ENCODE measurements at regions not wholly inside any gene's neighbourhood (a gene's known extent, or its start where the extent isn't known, plus 50 kb on each side); places are given as distances from the start of the nearest gene placed in this dataset.

GRCh38 chr10:44742248-44742647, 168.9 kb upstream of the TMEM72 start:
- no peaks in the 10 kb centered on the region for H3K4me1 ChIP-seq (ENCODE audit: control insufficient read depth, extremely low read depth, insufficient read depth, low read length)
- H2AFZ ChIP-seq (ENCODE audit: low read length), result no peak overlapping the region
- DNase-seq (ENCODE audit: low read depth in 2 of 2), result peak in 1 of 2 donors; percentile 74
- no peak overlapping the region for H3K4me2 ChIP-seq (ENCODE audit: extremely low read depth, insufficient read depth, low read length)
- H3K4me3 ChIP-seq (replicated peaks in 1 of 4; ENCODE audit: control extremely low read depth in 1 of 4, insufficient read depth in 1 of 4, low read depth in 3 of 4, low read length in 4 of 4), result no peak overlapping the region
- no peaks in the 10 kb centered on the region for H3K36me3 ChIP-seq (ENCODE audit: control insufficient read depth, insufficient read depth, low read length)
- no peaks in the 10 kb centered on the region for H3K79me2 ChIP-seq (ENCODE audit: control insufficient read depth, insufficient read depth, low read length)
- no peaks in the 10 kb centered on the region for H3K9me3 ChIP-seq (ENCODE audit: control insufficient read depth, insufficient read depth, low read depth, low read length)
- H3K9ac ChIP-seq (ENCODE audit: insufficient read depth, low read length), result no peak overlapping the region
- no peaks in the 10 kb centered on the region for H3K27me3 ChIP-seq (ENCODE audit: control insufficient read depth, insufficient read depth, low read length)
- TF ChIP-seq, protein P1, sequence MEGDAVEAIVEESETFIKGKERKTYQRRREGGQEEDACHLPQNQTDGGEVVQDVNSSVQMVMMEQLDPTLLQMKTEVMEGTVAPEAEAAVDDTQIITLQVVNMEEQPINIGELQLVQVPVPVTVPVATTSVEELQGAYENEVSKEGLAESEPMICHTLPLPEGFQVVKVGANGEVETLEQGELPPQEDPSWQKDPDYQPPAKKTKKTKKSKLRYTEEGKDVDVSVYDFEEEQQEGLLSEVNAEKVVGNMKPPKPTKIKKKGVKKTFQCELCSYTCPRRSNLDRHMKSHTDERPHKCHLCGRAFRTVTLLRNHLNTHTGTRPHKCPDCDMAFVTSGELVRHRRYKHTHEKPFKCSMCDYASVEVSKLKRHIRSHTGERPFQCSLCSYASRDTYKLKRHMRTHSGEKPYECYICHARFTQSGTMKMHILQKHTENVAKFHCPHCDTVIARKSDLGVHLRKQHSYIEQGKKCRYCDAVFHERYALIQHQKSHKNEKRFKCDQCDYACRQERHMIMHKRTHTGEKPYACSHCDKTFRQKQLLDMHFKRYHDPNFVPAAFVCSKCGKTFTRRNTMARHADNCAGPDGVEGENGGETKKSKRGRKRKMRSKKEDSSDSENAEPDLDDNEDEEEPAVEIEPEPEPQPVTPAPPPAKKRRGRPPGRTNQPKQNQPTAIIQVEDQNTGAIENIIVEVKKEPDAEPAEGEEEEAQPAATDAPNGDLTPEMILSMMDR (conservative IDR thresholded peaks at IDR 0.05 in 1 of 2, IDR thresholded peaks at IDR 0.05 in 1 of 2; ENCODE audit: low read depth in 1 of 2, low read length in 2 of 2), result no peak
- TF ChIP-seq EZH2 (IDR thresholded peaks at IDR 0.05; ENCODE audit: low read length, missing control alignments), result no peak
- H4K20me1 ChIP-seq (ENCODE audit: control insufficient read depth, extremely low read depth, insufficient read depth, low read length), result no peaks in the 10 kb centered on the region
- H3K27ac ChIP-seq (ENCODE audit: insufficient read depth, low read length), result no peak overlapping the region

- no peak for DNase-seq (ENCODE audit: low read depth in 2 of 2)
- Histone ChIP-seq H3K79me2 (ENCODE audit: control insufficient read depth, insufficient read depth, low read length) (no peaks in the 10 kb centered on the region), H2AFZ (ENCODE audit: low read length) (no peak overlapping the region), H3K9me3 (ENCODE audit: control insufficient read depth, insufficient read depth, low read depth, low read length) (no peaks in the 10 kb centered on the region), H3K27ac (ENCODE audit: insufficient read depth, low read length) (no peak overlapping the region), H3K4me3 (replicated peaks in 1 of 4; ENCODE audit: control extremely low read depth in 1 of 4, insufficient read depth in 1 of 4, low read depth in 3 of 4, low read length in 4 of 4) (no peak overlapping the region), H3K4me1 (ENCODE audit: control insufficient read depth, extremely low read depth, insufficient read depth, low read length) (no peaks in the 10 kb centered on the region), H4K20me1 (ENCODE audit: control insufficient read depth, extremely low read depth, insufficient read depth, low read length) (no peaks in the 10 kb centered on the region), H3K36me3 (ENCODE audit: control insufficient read depth, insufficient read depth, low read length) (no peaks in the 10 kb centered on the region), H3K27me3 (ENCODE audit: control insufficient read depth, insufficient read depth, low read length) (no peaks in the 10 kb centered on the region), H3K4me2 (ENCODE audit: extremely low read depth, insufficient read depth, low read length) (no peak overlapping the region), H3K9ac (ENCODE audit: insufficient read depth, low read length) (no peak overlapping the region)
- TF ChIP-seq, protein P1 (conservative IDR thresholded peaks at IDR 0.05 in 1 of 2, IDR thresholded peaks at IDR 0.05 in 1 of 2; ENCODE audit: low read depth in 1 of 2, low read length in 2 of 2), result no peak
Measured at GRCh38 chr10:44743535-44743934, 167.6 kb upstream of the TMEM72 start.

DNA sequence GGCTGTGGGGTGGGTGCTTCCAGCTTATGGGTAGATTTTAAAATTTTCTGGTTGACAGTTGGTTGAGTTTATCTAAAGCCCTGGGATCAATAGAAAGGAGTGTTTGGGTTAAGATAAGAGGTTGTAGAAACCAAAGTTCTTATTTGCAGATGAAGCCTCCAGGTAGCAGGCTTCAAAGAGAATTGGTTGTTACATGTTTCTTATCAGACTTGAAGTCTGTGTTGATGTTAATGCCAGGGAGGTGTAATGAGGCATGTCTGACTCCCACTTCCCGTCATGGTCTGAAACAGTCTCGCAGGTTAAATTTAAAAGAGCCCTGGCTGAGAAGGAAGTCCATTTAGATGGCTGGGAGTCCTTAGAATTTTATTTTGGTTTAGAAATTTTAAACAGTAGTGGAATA, 165.2 kb upstream of the TMEM72 start:
- Histone ChIP-seq H2AFZ (ENCODE audit: low read length) (no peak overlapping the region), H3K36me3 (ENCODE audit: control insufficient read depth, insufficient read depth, low read length) (no peaks in the 10 kb centered on the region), H3K4me1 (ENCODE audit: control insufficient read depth, extremely low read depth, insufficient read depth, low read length) (no peaks in the 10 kb centered on the region), H3K4me2 (ENCODE audit: extremely low read depth, insufficient read depth, low read length) (no peak overlapping the region), H3K79me2 (ENCODE audit: control insufficient read depth, insufficient read depth, low read length) (no peaks in the 10 kb centered on the region), H3K4me3 (replicated peaks in 1 of 4; ENCODE audit: control extremely low read depth in 1 of 4, insufficient read depth in 1 of 4, low read depth in 3 of 4, low read length in 4 of 4) (no peak overlapping the region), H4K20me1 (ENCODE audit: control insufficient read depth, extremely low read depth, insufficient read depth, low read length) (no peaks in the 10 kb centered on the region), H3K9me3 (ENCODE audit: control insufficient read depth, insufficient read depth, low read depth, low read length) (no peaks in the 10 kb centered on the region), H3K27me3 (ENCODE audit: control insufficient read depth, insufficient read depth, low read length) (no peaks in the 10 kb centered on the region), H3K27ac (ENCODE audit: insufficient read depth, low read length) (no peak overlapping the region), H3K9ac (ENCODE audit: insufficient read depth, low read length) (no peak overlapping the region)
- DNase-seq (ENCODE audit: low read depth in 2 of 2), result peak in 1 of 2 donors; percentile 40
- TF ChIP-seq, protein P1 (conservative IDR thresholded peaks at IDR 0.05 in 1 of 2, IDR thresholded peaks at IDR 0.05 in 1 of 2; ENCODE audit: low read depth in 1 of 2, low read length in 2 of 2), result no peak
- no peak for TF ChIP-seq EZH2 (IDR thresholded peaks at IDR 0.05; ENCODE audit: low read length, missing control alignments)
